ENCODE measurements at regions not wholly inside any gene's neighbourhood (a gene's known extent, or its start where the extent isn't known, plus 50 kb on each side); places are given as distances from the start of the nearest gene placed in this dataset.

GRCh38 chr18:28510210-28510609 lies 333.3 kb upstream of the CDH2 start:
- Histone ChIP-seq H2BK5ac (ENCODE audit: insufficient read length, low read length) (no peak overlapping the region), H3T11ph (ENCODE audit: low read length) (no peak overlapping the region), H3K9me3 (ENCODE audit: control insufficient read depth, low read depth, low read length) (no peaks in the 10 kb centered on the region), H2BK15ac (ENCODE audit: low read depth, low read length) (no peak overlapping the region), H2BK20ac (ENCODE audit: low read depth, low read length, poor library complexity, severe bottlenecking) (no peak overlapping the region), H3K4ac (ENCODE audit: low read depth, low read length) (no peak overlapping the region), H2BK120ac (ENCODE audit: low read depth, low read length, poor library complexity, severe bottlenecking) (no peak overlapping the region), H3K56ac (ENCODE audit: insufficient read length, low read depth, low read length) (no peak overlapping the region), H3K14ac (ENCODE audit: insufficient read depth, low read length) (no peak overlapping the region), H4K8ac (replicated peaks; ENCODE audit: insufficient read length, low read depth, low read length) (no peak overlapping the region), H3K9ac (ENCODE audit: extremely low read depth, insufficient read length, low read length) (no peak overlapping the region), H3K4me2 (ENCODE audit: insufficient read depth, insufficient read length, low read length) (no peak overlapping the region), H3K23me2 (ENCODE audit: insufficient read length, low read depth, low read length, poor library complexity, severe bottlenecking) (no peaks in the 10 kb centered on the region), H4K5ac (ENCODE audit: insufficient read length, low read depth, low read length) (no peak overlapping the region), H3K18ac (ENCODE audit: insufficient read length, low read depth, low read length) (no peak overlapping the region), H3K79me1 (ENCODE audit: insufficient read depth, low read depth, low read length, poor library complexity, severe bottlenecking) (no peaks in the 10 kb centered on the region), H2AK5ac (ENCODE audit: insufficient read length, low read length) (no peak overlapping the region), H3K79me2 (ENCODE audit: insufficient read depth, low read length) (no peaks in the 10 kb centered on the region; the same call in 1 of the 2 replicates), H3K23ac (ENCODE audit: insufficient read length, low read depth, low read length) (no peak overlapping the region), H3K27me3 (ENCODE audit: insufficient read depth, low read length) (no peaks in the 10 kb centered on the region), H2BK12ac (ENCODE audit: insufficient read length, low read depth, low read length) (no peak overlapping the region), H4K20me1 (ENCODE audit: control insufficient read depth, insufficient read depth, insufficient read length) (no peaks in the 10 kb centered on the region), H3K4me1 (ENCODE audit: insufficient read depth, low read length) (no peaks in the 10 kb centered on the region; the same call in 1 of the 2 replicates), H2AFZ (ENCODE audit: low read length) (no peak overlapping the region), H4K91ac (ENCODE audit: insufficient read length, low read depth, low read length) (no peak overlapping the region), H3K27ac (ENCODE audit: insufficient read length, low read depth, low read length) (no peak overlapping the region)
- Mint-ChIP-seq H3K4me3 (no peak overlapping the region), H3K4me1 (peaks cover 0 to 2% of the 10 kb centered on the region in 2 experiments; a peak in 1 of 4 replicates), H3K27ac (no peak overlapping the region), H3K27me3 (ENCODE audit: low read depth) (no peaks in the 10 kb centered on the region), H3K9me3 (no peaks in the 10 kb centered on the region; a peak in 1 of 5 replicates), H3K36me3 (ENCODE audit: insufficient read depth in 1 of 3, low read depth in 3 of 3) (no peaks in the 10 kb centered on the region)
- TF ChIP-seq CTCF (conservative IDR thresholded peaks at IDR 0.05) = no peak
- no peak for DNase-seq
